Right cardiac atrium (tissue), 5 donors: ENCODE measurements at regions not wholly inside any gene's neighbourhood (a gene's known extent, or its start where the extent isn't known, plus 50 kb on each side); places are given as distances from the start of the nearest gene placed in this dataset.
A peak's percentile ranks its signal among the peaks of the same experiment; 100 is the strongest.

Source experiments
- ATAC-seq, 2 donors: fragments of 200-7000 bp; cut with Tn5 transposase; one replicate each; pipeline versions ENCODE4 v1.8.0 to v1.9.1; 2020; ENCODE audit warnings: moderate library complexity in 2 of 2, mild to moderate bottlenecking in 1 of 2
- DNase-seq, 3 donors: peaks; one replicate each; pipeline ENCODE4 v3.0.0-alpha.2; 2020
- H3K27ac ChIP-seq: one replicate; pipeline ENCODE4 v1.5.1; 2013; ENCODE audit warnings: mild to moderate bottlenecking, low read length, control low read depth, moderate library complexity
- H3K27me3 ChIP-seq: one replicate; pipeline ENCODE4 v1.6.1; 2013; ENCODE audit not compliant: control insufficient read depth, insufficient read depth
- H3K4me1 ChIP-seq: one replicate; pipeline ENCODE4 v1.6.1; 2013; ENCODE audit warnings: low read length; ENCODE audit not compliant: control insufficient read depth, insufficient read depth
- H3K4me3 ChIP-seq: one replicate; pipeline ENCODE4 v1.5.1; 2013; ENCODE audit warnings: low read length, control low read depth
- H3K9me3 ChIP-seq: one replicate; pipeline ENCODE4 v1.6.1; 2013; ENCODE audit warnings: low read length; ENCODE audit not compliant: control insufficient read depth
- WGBS: extraction: QIAGEN DNeasy Blood & Tissue Kit; methylation state at CpG from one replicate; pipeline ENCODE4 v1.1.7; 2013; 5-methylcytosine and 5-hydroxymethylcytosine counted together
- intact Hi-C, 4 donors: fragments of 100-400 bp; cut with DNase I; formaldehyde crosslinking; loops; one replicate each; pipeline versions ENCODE4 v1.11.0 to v1.14.0; 2022 to 2023
- donor health status: healthy with polysubstance abuse.
- donor health status: DM: no; HTN: yes; CAD: no.
- donor health status: DM: no; HTN: no; CAD: no.
- donor health status: DM: no; HTN: yes; CAD: no; lungs with severe emphysema.
- donor health status: DM: yes; HTN: yes; CAD: no.

DNA sequence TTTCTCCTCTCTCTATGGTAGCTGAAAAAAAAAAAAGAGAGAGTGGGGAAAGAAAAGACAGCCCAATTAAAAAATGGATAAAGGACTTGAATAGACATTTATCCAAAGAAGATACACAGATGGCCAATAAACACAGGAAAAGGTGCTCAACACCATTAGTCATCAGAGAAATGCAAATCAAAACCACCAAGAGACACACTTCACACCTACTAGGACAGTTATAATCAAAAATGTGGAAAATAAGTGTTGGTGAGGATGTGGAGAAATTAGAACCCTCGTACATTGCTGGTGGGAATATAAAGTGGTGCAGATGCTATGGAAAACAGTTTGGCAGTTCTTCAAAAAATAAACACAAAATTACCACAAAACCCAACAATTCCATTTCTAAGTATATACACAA lies 172.4 kb upstream of the GRIN2B start:
- intact Hi-C loops: no loop called here
- Histone ChIP-seq H3K27me3 (no peaks in the 10 kb centered on the region), H3K4me1 (no peaks in the 10 kb centered on the region), H3K4me3 (no peak overlapping the region), H3K27ac (no peak overlapping the region), H3K9me3 (no peaks in the 10 kb centered on the region)
- DNase-seq (no peak), ATAC-seq (no peak)
- 75% methylated on average over 1 of the region's 1 CpG for WGBS

DNA sequence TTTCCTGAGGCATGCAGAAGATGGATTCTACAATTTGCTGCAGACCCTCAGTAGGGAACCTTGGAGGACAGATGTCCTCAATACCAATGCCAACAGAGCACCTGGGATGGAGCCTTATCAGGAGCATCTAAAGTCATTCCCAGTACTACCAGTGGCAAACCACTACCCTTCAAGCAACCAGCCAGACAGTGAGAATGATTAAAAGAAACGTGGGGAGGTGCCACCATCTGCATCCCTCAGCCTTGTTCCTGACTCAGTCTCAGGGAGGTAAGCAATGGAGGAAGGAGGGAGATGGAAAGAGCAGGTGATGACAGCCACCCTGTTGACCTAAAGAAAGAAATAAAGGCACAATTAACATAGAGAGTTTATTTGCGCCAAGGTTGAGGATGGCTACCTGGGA lies 175.2 kb upstream of the GRIN2B start:
- intact Hi-C loops: no loop called here
- 50% methylated on average over 2 of the region's 2 CpGs for WGBS
- Histone ChIP-seq H3K4me3 (no peak overlapping the region), H3K27me3 (no peaks in the 10 kb centered on the region), H3K9me3 (no peaks in the 10 kb centered on the region), H3K27ac (no peak overlapping the region), H3K4me1 (no peaks in the 10 kb centered on the region)
- DNase-seq (no peak), ATAC-seq (no peak)

DNA sequence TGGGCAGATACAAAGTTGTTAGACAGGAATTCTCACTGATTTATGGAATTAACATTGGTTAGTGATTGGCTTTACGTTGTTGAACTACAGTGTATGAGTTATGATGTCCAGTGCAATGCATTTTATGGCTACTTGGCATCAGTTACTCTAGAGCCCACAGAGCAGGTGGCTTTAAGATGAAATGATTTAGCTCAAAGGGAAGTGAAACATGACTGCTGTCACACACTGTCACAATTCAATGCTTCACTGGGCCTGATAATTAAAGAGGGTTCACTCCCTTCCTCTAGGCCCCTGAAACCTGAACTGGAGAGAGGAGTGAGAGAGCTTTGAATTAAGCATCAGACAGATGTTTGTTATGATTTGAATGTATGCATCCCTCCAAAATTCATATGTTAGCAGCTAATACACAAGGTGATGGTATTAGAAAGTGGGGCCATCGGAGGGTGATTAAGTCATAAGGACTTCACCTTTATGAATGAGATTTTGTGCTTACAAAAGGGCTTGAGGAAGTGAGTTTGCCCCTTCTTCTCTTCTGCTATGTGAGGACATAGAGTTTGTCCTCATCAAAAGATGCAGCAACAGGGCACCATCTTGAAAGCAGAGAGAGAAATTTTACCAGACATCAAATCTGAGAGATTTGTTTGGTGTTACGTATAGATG lies 175.8 kb upstream of the GRIN2B start:
- Histone ChIP-seq H3K27me3 (no peaks in the 10 kb centered on the region), H3K4me1 (no peaks in the 10 kb centered on the region), H3K27ac (no peak overlapping the region), H3K9me3 (no peaks in the 10 kb centered on the region), H3K4me3 (no peak overlapping the region)
- intact Hi-C loops: no loop called here
- DNase-seq (no peak), ATAC-seq (no peak)
- 91% methylated on average over 3 of the region's 3 CpGs for WGBS

DNA sequence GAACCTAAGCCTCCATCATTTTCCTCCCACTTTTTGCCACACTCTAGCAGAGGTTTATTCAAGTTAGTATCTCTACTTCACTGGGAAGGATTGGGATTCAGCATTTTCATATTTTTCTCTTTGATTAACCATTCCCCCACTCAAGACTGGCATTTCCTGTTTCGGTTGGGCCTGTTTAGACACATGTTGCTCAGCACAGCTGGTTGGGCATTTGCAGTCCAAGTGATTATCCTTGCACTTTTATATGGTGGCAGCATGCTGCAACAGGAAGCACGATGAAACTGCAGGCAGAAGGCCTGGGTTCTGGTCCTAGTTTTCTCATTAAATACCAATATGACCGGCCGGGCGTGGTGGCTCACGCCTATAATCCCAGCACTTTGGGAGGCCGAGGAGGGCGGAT lies 182.9 kb upstream of the GRIN2B start:
- H3K9me3 ChIP-seq: no peaks in the 10 kb centered on the region
- 89% methylated on average over 8 of the region's 8 CpGs for WGBS
- H3K27me3 ChIP-seq: no peaks in the 10 kb centered on the region
- H3K27ac ChIP-seq: no peak overlapping the region
- H3K4me1 ChIP-seq: no peaks in the 10 kb centered on the region
- ATAC-seq (no peak), DNase-seq (no peak)
- intact Hi-C loops: loop anchor here in 3 of 4 donors (5.0 to 10.0 kb wide), 2 partner anchors 299 to 302 kb away; no protein-coding TSS in a partner anchor
- no peak overlapping the region for H3K4me3 ChIP-seq

DNA sequence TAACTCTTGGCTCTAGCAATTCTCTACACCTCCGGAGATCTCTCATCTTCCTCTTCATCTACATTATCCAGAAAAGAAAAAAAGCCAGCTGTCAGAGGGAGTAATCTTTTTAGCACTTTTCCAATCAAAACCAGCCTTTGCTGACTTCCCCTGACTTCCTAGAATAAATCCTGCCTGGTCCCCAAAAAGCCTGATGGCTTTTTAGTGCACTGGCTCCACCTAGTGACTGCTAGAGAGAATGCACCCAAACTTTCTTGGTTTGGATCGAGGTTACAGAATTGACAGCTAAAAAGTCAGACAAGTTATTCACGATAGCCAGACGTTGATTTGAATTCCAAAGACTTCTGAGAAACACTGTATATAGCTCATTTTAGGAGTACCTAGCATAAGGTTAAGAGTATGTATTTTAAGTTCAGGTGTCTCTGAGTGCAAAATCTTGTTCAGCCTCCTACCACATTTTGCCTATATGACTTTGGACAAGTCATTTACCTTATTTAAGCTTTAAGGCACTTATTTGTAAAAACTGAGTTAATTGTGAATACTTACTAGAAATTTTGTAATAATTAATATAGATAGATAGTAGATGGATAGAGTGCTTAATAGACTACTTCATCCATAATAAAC lies 185.7 kb upstream of the GRIN2B start:
- intact Hi-C loops: loop anchor here (5.0 to 10.0 kb wide), 4 partner anchors 302 to 430 kb away; no protein-coding TSS in a partner anchor
- H3K9me3 ChIP-seq: no peaks in the 10 kb centered on the region
- no peaks in the 10 kb centered on the region for H3K4me1 ChIP-seq
- 3% methylated on average over 4 of the region's 4 CpGs for WGBS
- H3K27me3 ChIP-seq: no peaks in the 10 kb centered on the region
- no peak for DNase-seq
- H3K4me3 ChIP-seq: no peak overlapping the region
- peak in 1 of 2 donors; percentile 39 for ATAC-seq
- H3K27ac ChIP-seq: no peak overlapping the region

DNA sequence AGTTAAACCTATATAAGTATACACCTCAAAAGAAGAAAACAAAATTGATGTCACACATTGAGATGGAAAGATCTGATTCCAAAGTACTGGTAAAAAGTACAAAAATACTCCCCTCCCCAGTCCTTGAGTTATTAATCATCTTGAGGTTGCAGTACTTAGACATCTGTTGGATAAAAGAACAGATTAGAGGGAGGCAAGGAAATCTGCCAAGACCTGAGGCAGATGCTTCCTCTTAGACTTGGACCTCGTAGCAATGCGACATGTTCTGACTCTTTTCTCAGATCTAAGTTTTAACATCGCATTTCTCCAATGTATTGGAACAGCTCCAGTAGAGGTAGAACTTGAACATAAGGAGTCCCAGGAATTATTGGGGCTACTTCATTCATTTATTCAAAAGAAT lies 187.9 kb upstream of the GRIN2B start:
- H3K4me1 ChIP-seq: no peaks in the 10 kb centered on the region
- ATAC-seq (no peak), DNase-seq (no peak)
- H3K4me3 ChIP-seq: no peak overlapping the region
- H3K9me3 ChIP-seq: no peaks in the 10 kb centered on the region
- intact Hi-C loops: loop anchor here (5.0 to 10.0 kb wide), 4 partner anchors 304 to 432 kb away; no protein-coding TSS in a partner anchor
- no peaks in the 10 kb centered on the region for H3K27me3 ChIP-seq
- WGBS: 43% methylated on average over 3 of the region's 3 CpGs
- no peak overlapping the region for H3K27ac ChIP-seq

DNA sequence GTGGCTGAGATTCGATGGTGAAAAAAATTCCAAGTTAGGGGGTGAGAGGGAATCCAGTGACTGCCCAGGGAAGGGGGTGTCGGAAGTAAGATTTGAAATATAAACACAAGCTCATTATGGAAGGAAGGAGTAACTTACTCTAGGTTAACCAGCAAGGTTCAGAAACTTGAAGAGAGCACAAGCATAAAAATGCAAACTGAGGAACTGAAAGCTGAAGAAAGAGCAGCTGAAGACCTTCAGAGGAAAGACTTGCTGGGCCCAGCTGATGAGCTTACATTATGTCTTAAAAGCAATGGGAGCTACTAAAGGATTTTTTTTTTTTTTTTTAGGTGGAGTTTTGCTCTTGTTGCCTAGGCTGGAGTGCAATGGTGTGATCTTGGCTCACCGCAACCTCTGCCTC lies 189.7 kb upstream of the GRIN2B start:
- DNase-seq (no peak), ATAC-seq (no peak)
- WGBS: 89% methylated on average over 3 of the region's 3 CpGs
- Histone ChIP-seq H3K4me3 (no peak overlapping the region), H3K9me3 (no peaks in the 10 kb centered on the region), H3K27ac (no peak overlapping the region), H3K4me1 (no peaks in the 10 kb centered on the region), H3K27me3 (no peaks in the 10 kb centered on the region)
- intact Hi-C loops: no loop called here

DNA sequence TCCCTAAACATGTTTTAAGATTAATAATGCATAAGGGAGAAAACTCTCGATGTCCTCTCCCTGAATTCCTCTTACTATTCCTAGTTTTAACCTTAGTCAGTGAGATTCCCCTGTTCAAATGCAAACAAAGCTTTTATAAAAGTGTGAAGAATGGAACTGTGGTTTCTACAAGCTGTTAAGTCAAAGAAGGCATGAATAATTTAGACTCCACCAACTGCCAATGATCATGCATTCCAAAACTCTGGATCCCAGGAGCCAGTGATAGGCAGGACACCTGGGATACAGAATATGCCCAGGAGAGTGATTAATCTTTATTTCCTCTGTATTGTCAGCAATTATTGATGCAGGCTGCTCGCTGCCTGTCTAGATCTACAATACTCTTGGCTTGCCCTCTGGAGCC lies 190.3 kb upstream of the ATF7IP start:
- 76% methylated on average over 2 of the region's 2 CpGs for WGBS
- ATAC-seq (no peak), DNase-seq (no peak)
- Histone ChIP-seq H3K27ac (no peak overlapping the region), H3K4me3 (no peak overlapping the region), H3K4me1 (no peaks in the 10 kb centered on the region), H3K27me3 (no peaks in the 10 kb centered on the region), H3K9me3 (no peaks in the 10 kb centered on the region)
- intact Hi-C loops: no loop called here

DNA sequence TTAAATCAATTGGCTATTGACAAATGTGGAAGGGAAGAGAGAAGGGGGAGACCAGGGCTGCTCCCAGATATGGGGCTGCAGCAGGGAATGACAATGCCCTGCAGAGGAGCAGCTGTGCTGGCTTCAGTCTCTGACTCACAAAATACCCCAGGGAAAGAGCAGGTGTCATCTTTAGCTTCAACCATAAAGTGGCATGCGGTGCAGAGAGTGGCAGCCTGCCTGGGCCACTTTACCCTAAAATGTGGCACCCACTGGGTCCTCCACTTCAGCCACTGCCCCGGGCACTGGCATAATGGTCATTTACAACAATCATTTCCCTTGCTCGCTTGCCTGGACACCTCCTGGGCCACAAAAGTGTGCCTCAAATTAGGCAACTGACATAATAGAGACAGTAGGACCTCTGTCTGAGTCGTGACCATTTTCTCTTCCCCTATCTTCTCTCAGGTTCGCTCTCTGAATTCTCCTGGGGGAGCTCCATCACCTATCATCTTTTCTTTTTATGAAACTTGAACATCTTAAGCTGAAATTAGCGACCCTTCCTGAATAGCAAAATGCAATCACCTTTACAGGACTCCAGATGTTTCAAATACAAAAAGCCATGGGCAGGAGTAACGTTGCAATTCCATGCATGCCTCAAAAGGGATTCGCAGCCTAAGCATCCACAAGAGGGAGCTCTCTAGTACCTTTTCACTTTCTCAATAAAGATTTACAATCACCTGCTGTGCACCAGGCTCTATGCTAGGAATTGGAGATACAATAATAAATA lies 179.9 kb upstream of the ATF7IP start:
- no peak overlapping the region for H3K27ac ChIP-seq
- DNase-seq: no peak
- H3K4me1 ChIP-seq: no peaks in the 10 kb centered on the region
- no peaks in the 10 kb centered on the region for H3K27me3 ChIP-seq
- ATAC-seq: peak in 1 of 2 donors; percentile 38
- H3K4me3 ChIP-seq: no peak overlapping the region
- intact Hi-C loops: no loop called here
- no peaks in the 10 kb centered on the region for H3K9me3 ChIP-seq
- WGBS: 44% methylated on average over 8 of the region's 8 CpGs

DNA sequence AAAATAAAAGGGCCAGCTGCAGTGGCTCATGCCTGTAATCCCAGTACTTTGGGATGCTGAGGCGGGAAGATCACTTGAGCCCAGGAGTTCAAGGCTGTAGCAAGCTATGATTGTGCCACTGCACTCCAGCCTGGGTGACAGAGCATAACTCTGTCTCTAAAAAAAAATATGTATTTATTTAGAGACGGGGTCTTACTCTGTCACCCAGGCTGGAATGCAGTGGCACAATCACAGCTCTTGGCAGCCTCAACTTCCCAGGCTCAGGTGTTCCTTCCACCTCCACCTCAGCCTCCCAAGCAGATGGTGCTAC lies 179.3 kb upstream of the ATF7IP start:
- H3K27me3 ChIP-seq: no peaks in the 10 kb centered on the region
- no peak for DNase-seq
- no peak overlapping the region for H3K4me3 ChIP-seq
- no peaks in the 10 kb centered on the region for H3K9me3 ChIP-seq
- intact Hi-C loops: no loop called here
- WGBS: 28% methylated on average over 2 of the region's 2 CpGs
- ATAC-seq: no peak
- no peaks in the 10 kb centered on the region for H3K4me1 ChIP-seq
- H3K27ac ChIP-seq: no peak overlapping the region

DNA sequence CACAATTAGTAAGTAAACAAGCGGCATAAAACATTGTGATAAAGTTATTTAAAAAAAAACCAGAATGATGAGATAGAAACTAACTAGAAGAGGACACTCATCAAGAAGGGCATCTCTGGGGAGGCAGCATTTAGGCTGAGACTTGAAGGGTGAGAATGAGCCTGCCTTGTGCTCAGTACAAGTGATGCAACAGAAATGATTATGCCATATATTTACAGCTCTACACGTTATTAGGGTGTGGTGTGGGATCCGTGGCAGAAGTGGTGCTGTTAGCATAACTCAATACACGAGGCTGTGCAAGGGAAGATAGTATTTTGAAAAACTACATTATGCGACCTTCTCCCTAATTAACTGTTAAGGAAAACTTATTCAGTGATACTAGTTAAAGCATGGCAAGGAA lies 178.5 kb upstream of the ATF7IP start:
- Histone ChIP-seq H3K27me3 (no peaks in the 10 kb centered on the region), H3K4me3 (no peak overlapping the region), H3K4me1 (no peaks in the 10 kb centered on the region), H3K27ac (no peak overlapping the region), H3K9me3 (no peaks in the 10 kb centered on the region)
- WGBS: 70% methylated on average over 5 of the region's 5 CpGs
- ATAC-seq: no peak
- DNase-seq: no peak
- intact Hi-C loops: no loop called here
